NCI-H748 (cell line): ENCODE measurements at regions not wholly inside any gene's neighbourhood (a gene's known extent, or its start where the extent isn't known, plus 50 kb on each side); places are given as distances from the start of the nearest gene placed in this dataset.
"Not testable (repeated sequence)": the region's sequence is repeated elsewhere in the genome, so short reads cannot be mapped to it uniquely, and the experiment has no call there.

Experiments used
- DNase-seq: peaks from one replicate; lab custom pipeline; 2025; ENCODE audit not compliant: unreplicated experiment; lab: John Stamatoyannopoulos, UW

DNA sequence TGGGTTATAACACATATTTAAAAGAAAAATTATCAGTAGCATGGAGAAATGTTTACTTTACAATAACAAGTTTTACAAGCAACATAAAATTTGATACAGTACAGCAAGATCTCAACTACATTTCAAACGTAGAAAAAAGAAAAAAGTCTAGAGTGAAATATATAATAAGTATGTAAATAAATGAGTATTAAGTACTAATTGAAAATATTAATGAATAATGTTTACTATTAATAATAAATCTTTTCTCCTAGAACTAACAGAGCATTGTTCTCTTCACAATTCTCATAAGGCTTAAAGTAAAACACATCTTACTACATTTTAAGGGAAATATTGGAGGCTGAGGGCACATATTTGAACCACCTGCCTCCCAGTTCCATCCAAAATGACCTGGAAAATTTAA is 72.1 kb downstream of the TMEM212 start:
- no peak for DNase-seq

DNA sequence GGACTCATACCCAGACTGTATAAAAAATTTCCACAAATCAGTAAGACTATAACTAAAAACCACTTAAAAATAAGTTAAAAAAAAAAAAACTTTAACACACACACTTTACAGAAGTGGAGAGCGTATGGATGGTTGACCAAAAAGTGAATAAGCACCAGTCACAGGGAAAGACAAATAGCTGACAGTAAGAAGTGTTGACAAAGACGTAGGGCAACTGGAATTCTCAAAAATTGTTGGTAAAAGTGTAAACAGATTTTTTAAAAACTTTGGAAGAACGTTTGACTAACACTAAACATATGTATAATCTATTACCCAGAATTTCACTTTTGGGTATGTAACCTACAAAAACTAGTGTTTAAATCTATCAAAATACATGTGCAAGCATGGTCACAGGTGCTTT is 73.7 kb downstream of the TMEM212 start:
- no peak for DNase-seq

DNA sequence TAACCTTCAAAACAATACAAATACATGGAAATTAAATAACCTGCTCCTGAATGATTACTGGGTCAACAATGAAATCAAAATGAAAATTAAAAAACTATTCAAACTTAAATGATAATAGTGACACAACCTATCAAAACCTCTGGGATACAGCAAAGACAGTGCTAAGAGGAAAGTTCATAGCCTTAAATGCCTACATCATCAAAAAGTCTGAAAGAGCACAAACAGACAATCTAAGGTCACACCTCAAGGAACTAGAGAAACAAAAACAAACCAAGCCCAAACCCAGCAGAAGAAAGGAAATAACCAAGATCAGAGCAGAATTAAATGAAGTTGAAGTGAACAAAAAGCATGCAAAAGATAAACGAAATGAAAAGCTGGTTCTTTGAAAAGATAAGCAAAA is 79.5 kb downstream of the TMEM212 start:
- DNase-seq = not testable (repeated sequence)

DNA sequence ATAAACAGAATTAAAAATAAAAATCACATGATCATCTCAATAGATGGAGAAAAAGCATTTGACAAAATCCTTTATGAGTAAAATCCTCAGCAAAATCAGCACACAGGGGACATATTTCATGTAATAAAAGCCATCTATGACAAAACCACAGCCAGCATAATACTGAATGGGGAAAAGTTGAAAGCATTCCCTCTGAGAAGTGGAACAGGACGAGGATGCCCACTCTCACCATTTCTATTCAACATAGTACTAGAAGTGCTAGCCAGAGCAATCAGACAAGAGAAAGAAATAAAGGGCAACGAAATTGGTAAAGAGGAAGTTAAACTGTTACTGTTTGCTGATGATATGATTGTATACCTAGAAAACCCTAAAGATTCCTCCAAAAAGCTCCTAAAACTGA is 80.5 kb downstream of the TMEM212 start:
- DNase-seq = not testable (repeated sequence)

DNA sequence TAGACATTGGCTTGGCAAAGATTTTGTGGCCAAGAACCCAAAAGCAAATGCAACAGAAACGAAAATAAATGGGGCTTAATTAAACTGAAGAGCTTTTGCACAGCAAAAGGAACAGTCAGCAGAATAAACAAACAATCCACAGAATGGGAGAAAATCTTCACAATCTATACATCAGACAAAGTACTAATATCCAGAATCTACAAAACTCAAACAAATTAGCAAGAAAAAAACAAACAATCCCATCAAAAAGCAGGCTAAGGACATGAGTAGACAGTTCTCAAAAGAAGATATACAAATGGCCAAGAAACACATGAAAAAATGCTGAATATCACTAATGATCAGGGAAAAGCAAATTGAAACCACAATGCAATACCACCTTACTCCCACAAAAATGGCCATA is 81.7 kb downstream of the TMEM212 start:
- DNase-seq = not testable (repeated sequence)

DNA sequence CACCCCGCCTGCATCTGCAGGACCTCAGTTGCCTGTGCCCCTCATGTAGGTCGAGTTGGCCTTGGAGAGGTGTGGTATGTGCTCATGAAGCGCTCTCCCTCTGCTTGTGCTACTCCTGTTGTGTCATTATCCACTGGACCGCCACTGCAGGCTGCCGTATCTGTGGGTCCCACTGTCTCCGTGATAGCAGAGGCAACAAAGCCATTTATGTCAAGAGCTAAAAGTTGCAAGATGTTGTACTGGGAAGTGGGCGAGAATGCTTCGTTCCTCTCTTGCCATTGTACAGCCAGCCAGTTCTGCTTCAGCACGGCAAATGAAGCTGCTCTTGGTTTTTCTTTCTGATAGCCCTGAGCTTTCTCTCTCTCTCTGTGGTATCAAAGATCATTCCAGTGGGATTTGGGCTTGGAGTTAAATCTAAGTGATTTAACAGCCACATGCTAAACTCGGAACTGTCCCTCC is 89.0 kb downstream of the TMEM212 start:
- DNase-seq = no peak

DNA sequence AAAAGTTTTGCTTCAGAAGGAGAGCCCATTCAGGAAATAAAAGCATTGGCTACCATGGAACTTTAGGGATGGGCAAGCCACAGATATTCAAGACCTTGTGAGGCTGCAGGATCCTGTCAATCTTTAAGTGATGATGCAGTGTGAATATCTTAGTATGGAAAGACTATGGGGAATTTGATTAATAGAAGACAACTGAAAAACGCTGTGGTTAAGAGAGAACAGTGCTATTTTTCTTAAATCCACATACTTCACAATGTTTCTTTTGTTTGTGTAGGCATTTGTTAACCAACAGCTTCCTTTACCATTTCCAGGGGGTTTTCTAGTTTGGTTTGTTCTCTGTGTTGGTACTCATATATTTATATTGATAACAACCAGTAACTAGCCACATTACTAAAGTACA is 90.3 kb downstream of the TMEM212 start:
- DNase-seq = no peak

DNA sequence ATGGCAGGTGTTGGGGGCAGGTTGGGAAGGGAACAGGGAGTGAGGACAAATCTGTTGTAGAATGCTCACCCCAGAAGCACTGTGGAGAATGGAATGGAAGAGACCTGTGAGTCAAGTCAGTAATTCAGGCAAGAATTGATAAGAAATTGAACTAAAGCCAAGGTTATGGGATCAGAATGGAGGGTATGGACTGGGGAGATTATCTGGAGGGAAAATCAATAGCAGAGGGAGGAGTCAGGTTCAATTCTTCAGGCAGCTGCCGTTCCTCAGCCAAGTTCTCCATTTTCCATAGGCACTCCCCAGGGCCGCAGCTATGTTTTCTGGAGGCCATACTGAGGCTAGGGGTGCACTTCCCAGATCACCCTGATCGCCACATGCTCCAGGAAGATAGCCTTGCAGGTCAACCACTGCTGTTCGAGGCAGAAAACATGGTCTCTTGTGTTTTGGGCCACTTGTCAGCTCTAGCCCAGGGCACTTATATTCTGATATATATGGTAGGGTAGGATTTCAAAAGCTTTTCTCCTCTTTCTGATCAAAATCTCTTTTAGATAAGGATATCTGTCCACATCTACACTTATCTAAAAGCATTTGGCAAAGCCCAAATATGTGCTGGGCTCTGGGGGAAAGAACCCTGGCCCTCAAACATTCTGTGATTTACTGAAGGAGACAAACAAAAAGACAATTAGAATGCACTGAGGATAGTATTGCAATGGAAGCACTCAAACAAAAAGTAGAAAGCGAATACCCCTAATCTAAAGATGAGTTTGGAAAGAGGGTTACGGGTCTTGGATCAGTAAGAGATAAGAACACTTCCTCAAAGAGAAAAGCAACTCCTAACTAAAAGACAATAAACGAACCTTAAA is 92.3 kb downstream of the TMEM212 start:
- no peak for DNase-seq

DNA sequence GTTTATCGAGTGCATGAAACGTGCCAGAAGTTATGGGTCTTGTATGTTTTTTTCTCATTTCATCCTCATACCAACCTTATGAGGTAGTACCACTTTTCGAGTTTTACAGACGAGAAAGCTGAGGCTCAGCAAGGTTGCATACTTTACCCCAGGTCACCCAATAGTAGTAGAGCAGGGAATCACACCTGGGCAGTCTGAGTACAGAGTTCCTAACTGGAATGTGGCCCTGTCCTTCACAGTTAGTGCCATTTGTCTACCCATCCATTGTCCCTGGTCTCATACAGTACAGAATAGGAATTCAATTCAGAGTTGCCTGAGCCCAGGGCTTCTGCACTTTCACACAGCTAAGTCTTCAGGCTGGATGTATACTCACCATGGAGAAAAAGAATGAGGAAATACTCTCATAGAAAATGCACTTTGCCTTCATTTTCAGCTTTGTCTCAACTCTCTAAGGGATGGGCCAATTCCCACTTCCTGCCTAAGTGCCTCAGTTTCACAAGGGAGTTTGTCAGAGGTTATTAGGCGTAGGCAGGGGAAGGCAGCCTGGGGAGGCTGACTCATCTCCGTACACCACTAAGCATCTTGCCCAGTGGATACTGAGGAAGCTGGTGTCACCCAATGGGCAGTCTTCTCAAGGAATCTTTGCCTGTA is 93.2 kb downstream of the TMEM212 start:
- DNase-seq = no peak

DNA sequence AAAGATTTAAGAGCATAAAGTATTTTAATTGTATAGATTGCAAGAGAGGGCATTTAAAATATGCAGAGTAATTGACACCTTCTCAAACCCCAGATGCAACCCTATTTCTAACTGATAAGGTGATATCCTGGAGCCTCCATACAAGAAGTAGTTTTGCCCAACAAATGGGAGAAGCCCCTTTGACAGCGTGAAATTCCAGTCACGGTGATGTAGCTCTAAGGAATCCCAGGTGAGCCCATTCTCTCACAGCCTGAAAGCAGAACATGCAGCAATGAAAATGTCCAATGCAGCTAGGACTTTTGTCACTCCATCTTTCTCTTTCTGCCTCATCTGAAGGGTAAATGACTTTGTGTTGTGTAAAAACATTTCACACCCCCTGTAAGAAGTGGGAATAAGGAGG is 96.4 kb downstream of the TMEM212 start:
- no peak for DNase-seq

DNA sequence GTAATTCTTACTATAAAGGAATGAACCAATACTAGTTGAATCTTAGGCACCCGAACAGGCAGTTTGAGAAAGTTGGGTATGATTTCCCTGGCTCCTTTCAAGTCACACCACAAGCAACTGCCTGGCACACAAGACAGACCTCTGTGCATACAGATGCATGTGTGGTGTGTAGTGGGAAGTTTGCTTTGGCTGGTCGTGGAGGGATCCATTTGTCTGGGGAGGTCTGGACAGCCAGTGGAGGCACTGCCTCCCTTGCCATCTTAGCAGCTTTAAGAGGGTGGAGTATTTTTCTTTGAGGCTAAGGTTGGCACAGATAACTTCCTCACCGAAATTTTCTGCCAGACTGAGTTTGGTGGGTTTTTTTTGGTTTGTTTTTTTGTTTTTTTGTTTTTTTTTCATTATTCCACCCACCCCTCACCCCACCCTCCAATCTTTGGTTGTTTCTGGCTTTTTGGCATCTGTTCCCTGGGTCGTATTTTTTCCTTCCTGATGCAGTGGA is 97.1 kb downstream of the TMEM212 start:
- no peak for DNase-seq

DNA sequence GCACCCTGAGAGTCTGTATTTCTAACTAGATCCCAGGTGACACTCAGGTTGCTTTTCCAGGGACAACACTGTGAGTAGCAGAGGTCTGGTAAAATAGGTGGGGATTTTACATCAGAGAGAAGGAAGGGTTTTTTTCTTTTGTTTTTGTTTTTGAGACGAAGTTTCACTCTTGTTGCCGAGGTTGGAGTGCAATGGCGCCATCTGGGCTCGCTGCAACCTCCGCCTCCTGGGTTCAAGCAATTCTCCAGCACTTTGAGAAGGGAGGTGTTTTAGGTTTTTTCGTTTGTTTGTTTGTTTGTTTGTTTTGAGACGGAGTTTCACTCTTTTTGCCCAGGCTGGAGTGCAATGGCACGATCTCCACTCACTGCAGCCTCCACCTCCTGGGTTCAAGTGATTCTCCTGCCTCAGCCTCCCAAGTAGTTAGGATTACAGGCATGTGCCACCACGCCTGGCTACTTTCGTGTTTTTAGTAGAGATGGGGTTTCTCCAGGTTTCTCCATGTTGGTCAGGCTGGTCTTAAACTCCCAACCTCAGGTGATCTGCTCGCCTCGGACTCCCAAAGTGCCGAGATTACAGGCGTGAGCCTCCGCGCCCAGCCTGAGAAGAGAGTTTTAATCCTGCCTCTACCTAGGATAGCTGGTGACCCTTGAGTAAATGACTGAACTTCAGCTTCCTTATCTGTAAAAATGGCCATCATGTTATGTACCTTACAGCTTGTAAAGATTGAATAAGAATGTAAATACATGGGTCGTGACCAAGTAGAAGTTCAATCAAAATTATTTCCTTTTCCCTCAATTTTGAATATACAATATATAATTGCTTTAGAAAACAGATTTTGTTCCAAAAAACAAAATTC is 95.9 kb upstream of the FNDC3B start:
- no peak for DNase-seq

DNA sequence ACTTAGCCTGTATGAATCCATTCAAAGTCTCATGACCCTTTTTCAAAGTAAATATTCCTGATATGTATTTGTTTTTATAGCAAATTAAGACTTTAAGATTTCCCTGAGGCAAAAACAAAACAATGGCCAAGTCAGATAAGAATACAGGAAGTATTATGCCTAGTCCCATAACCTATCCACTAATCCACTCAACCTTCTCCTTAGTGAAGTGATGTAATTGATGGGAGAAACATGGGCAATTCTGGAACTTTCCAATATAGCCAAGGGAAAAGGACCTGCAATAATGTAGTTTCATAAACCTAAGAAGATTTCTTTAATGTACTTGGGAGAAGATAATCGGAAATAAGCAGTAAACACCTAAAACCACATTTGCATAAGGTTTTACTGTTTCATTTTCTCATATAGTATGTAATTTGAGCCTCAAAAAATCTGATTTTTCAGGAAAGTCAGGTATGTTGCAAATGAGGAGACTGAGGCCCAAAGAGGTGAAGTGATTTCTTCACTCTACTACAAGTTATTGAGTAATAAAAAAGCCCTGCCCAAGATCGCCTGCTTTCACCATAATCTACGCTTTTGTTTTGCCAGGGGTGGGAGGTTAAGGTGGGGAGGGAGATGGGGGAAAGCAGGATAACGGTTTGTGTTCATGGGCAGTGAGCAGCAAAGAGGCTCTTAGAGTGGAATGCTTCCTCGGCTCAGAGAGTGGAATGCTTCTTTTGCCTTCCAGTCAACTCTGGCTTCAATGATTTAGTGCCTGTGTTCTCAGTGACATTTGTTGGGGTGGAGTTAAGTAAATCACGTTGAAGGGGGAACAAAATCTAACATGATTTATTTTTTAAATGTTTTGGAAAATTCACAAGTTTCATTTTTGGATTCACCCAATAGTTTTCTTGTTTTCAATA is 95.0 kb upstream of the FNDC3B start:
- no peak for DNase-seq

DNA sequence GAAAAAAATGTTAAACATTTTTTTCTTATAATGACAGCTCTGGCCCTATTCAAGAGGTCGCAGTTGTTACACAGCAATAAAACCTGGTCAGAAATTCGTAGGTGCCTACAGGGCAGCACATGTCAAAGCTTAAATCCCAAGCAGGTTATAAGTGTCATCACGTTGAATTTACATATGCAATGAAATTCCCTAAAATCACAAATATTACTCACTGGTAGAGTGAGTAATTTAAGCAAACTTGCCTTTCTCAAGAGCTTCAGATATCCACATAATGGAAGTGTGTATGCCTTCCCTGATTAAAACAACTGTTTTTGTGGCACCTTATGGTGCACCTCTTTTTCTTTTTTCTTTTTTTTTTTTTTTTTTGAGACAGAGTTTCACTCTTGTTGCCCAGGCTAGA is 90.7 kb upstream of the FNDC3B start:
- no peak for DNase-seq

DNA sequence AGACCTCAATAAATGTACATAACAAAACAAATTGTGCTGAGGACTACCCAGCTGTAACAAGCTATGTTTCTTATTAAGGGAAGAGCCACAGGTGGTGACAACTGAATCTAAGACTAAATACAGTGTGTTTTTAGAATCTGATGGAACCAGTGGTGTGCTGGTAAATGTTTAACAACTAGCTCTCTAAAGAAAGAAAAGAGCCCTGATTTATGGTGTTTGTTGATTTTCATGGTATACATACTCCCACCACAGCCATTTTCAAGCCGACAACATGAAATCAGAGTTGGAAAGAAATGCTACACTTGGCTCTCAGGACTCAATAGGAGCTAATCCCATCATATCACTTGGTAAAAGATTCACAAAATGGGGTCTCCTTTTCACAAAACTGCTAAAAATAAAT is 89.8 kb upstream of the FNDC3B start:
- DNase-seq = no peak

DNA sequence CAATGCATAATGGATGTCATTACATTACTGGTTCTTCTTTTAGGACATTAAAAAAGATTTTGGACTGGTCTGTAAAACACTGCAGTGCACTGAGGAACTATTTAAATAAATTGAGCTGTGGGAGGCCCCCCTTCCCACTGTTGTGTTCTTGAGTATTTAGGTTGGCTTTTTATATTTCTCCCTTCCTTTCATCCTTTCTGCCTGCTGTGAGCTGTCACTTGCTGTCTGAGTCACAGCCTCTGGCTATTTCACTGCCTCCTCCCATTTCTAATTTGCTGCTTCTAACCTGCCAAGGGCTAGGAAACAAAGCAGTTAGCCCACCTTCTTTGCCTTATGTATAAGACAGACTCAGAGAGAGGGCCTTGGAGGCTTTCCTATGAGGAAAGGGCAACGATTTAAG is 89.0 kb upstream of the FNDC3B start:
- no peak for DNase-seq

DNA sequence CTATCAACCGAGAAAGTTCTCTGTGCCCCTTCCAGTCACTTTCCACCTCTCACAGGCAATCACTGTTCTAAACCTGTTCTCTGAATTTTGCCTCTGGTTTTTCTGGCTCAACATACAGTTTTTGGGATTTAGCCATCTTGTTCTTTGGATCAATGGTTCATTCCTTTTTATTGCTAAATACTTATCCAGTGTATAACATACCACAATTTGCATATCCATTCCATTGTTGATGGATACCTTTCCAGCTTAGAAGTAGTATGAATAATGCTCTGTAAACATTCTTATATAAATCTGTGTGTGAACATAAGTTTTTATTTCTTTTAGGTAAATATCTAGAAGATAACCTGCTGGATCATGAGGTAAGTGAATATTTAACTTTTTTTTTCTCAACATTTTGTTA is 87.8 kb upstream of the FNDC3B start:
- no peak for DNase-seq

DNA sequence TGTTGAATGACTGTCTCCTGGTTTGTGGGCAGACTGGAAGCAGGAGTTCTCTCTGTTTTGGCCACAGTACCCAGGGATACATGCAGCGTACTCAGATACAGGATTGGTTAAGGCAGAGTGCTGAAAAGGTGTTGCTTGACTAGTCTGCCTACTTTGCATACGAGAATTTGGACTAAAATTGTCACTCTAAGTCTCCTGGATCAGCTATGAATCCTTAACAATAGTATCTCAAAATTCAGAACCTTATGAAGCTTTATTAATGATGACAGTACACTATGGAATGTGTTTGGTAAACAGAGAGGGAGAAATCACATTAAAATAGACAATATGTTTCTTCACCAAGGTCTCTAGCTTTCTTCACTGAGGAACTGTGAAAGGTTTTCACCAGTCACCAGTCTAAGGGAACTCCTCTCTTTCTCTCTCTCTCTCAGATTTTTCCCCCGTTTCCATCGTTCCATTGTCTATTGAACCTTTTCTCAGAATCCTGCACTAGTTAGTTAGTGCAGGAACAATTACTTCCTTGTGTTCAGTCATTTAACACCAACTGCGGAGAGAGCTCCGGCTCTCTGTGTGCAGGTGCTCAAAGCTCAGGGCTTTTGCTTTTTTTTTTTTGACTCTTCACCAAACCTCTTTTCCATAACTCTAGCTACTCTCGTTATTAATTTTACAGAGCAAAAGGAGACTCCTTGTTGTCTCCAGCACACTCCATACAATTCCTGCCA is 85.9 kb upstream of the FNDC3B start:
- no peak for DNase-seq

DNA sequence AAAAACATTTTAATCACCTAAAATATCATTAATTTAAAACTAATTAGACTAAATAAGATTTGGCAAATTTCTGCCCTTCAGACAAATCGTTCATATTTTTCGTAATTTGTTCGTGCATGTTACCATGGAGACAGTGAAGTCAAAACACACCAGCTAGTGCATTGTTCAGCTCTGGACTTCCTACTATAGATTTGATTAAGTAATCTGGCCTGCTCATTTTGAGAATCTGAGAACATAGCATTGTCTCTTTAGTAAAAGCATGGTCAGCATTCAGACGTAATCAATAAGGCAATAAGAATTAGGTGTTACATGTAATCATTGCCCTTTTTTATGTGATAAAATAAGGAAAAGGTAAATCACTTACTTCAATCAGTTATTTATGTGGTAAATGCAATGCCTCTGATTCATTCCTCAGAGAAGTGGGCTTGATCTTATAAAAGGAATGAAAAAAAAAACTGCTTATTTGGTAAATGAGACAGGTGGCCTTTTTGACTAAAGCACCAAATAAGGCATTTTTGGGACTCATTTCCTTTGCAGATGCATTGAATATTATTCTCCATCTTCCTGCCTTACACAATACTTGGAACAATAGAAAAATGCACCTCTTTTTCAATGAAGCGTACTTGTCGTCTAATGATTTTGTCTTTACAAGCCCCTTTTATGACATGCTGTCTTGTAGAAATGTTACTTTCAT is 84.5 kb upstream of the FNDC3B start:
- peak; percentile 13 for DNase-seq
